Stomach (tissue), 8 donors: ENCODE measurements at regions not wholly inside any gene's neighbourhood (a gene's known extent, or its start where the extent isn't known, plus 50 kb on each side); places are given as distances from the start of the nearest gene placed in this dataset.

Source experiments
- DNase-seq, 2 donors: peaks; one replicate each; pipeline versions ENCODE4 v3.0.0 to v3.0.0-alpha.2; 2013 to 2019
- H3K27ac ChIP-seq, 5 donors: fragments of 200-600 bp in 4 of 5; sonication (generic) in 4 of 5; one replicate each; pipeline ENCODE4 v1.5.1; 2013 to 2019; ENCODE audit warnings: mild to moderate bottlenecking in 1 of 5, moderate library complexity in 1 of 5
- H3K27me3 ChIP-seq, 3 donors: fragments of 200-600 bp; sonication (generic); one replicate each; pipeline ENCODE4 v1.5.1; 2017 to 2019; ENCODE audit warnings: mixed run types in 1 of 3
- H3K36me3 ChIP-seq, 4 donors: fragments of 200-600 bp; sonication (generic); 1 replicate in 3 of 4; 2 replicates in 1 of 4; pipeline ENCODE4 v1.5.1; 2016 to 2019
- H3K4me1 ChIP-seq, 4 donors: fragments of 200-600 bp; sonication (generic); one replicate each; pipeline ENCODE4 v1.5.1; 2016 to 2019
- H3K4me3 ChIP-seq, 4 donors: fragments of 200-600 bp; sonication (generic) in 3 of 4; one replicate each; pipeline ENCODE4 v1.5.1; 2016 to 2019; ENCODE audit warnings: mild to moderate bottlenecking in 1 of 4
- H3K9me3 ChIP-seq, 4 donors: fragments of 200-600 bp; sonication (generic); one replicate each; pipeline ENCODE4 v1.5.1; 2016 to 2019
- CTCF ChIP-seq, 7 experiments: fragments of 450-650 bp in 4 of 7; fragments of 200-600 bp in 3 of 7; sonication (generic) in 3 of 7; IDR thresholded peaks; one replicate each; pipeline ENCODE4 v1.5.1; 2016 to 2019; ENCODE audit warnings: antibody characterized with exemption in 7 of 7, control low read depth in 2 of 7, mild to moderate bottlenecking in 1 of 7
- EP300 ChIP-seq: sonication (generic); formaldehyde crosslinking; IDR thresholded peaks from one replicate; pipeline ENCODE4 v1.6.1; 2017; ENCODE audit warnings: antibody characterized with exemption
- POLR2A ChIP-seq, 4 donors: fragments of 450-650 bp; IDR thresholded peaks; one replicate each; pipeline ENCODE4 v1.6.1; 2016; ENCODE audit warnings: antibody characterized with exemption in 4 of 4, control low read depth in 2 of 4, mild to moderate bottlenecking in 1 of 4, moderate library complexity in 1 of 4
- POLR2AphosphoS5 ChIP-seq, 3 donors: sonication (generic); formaldehyde crosslinking; IDR thresholded peaks; one replicate each; pipeline ENCODE4 v1.6.1; 2016; ENCODE audit warnings: antibody characterized with exemption in 3 of 3
- WGBS, 5 donors: extraction: QIAGEN DNeasy Blood & Tissue Kit in 3 of 5; methylation state at CpG; one replicate each; pipeline versions ENCODE4 v1.1.5 to v1.1.7; 2013 to 2018; 5-methylcytosine and 5-hydroxymethylcytosine counted together
- intact Hi-C: fragments of 100-400 bp; cut with DNase I; formaldehyde crosslinking; loops from one replicate; pipeline ENCODE4 v1.15.1; 2023; ENCODE audit warnings: low total_unique reads
- donor health status: healthy with polysubstance abuse.
- donor health status: Bipolar disorder and iron deficiency.
- donor health status: healthy.

GRCh38 chr20:11267131-11267761 lies 593.4 kb upstream of the JAG1 start:
- Histone ChIP-seq H3K27me3 (no peaks in the 10 kb centered on the region), H3K4me3 (no peak overlapping the region), H3K36me3 (no peaks in the 10 kb centered on the region), H3K9me3 (no peaks in the 10 kb centered on the region), H3K27ac (peak overlapping the region in 3 of 5 donors; percentile 10 to 74 (median 35)), H3K4me1 (peaks cover 9 to 20% (median 15%) of the 10 kb centered on the region in 4 donors)
- TF ChIP-seq POLR2AphosphoS5 (IDR thresholded peaks at IDR 0.05) = peak in 1 of 3 donors; percentile 54
- TF ChIP-seq POLR2A (IDR thresholded peaks at IDR 0.05) = no peak
- intact Hi-C loops = no loop called here
- peak in 1 of 2 donors; percentile 80 for DNase-seq
- 17 to 23% (median 20%) methylated on average over 5 of the region's 5 CpGs for WGBS, 5 donors

- Histone ChIP-seq H3K27ac (peak overlapping the region in 2 of 5 donors; percentile 35 to 74), H3K4me1 (peaks cover 9 to 20% (median 15%) of the 10 kb centered on the region in 4 donors), H3K4me3 (no peak overlapping the region), H3K9me3 (no peaks in the 10 kb centered on the region), H3K36me3 (no peaks in the 10 kb centered on the region), H3K27me3 (no peaks in the 10 kb centered on the region)
- 64 to 78% (median 73%) methylated on average over 4 of the region's 4 CpGs for WGBS, 5 donors
- TF ChIP-seq POLR2A (IDR thresholded peaks at IDR 0.05) = no peak
- TF ChIP-seq POLR2AphosphoS5 (IDR thresholded peaks at IDR 0.05) = no peak
- no peak for TF ChIP-seq CTCF (IDR thresholded peaks at IDR 0.05)
- no peak for DNase-seq
- intact Hi-C loops = no loop called here
These were observed 594.0 kb upstream of the JAG1 start for GRCh38 chr20:11267762-11268335.

- peaks cover 9 to 25% (median 17%) of the 10 kb centered on the region in 4 donors for H3K4me1 ChIP-seq
- H3K36me3 ChIP-seq = no peaks in the 10 kb centered on the region
- H3K4me3 ChIP-seq = no peak overlapping the region
- no peaks in the 10 kb centered on the region for H3K27me3 ChIP-seq
- DNase-seq = no peak
- intact Hi-C loops = loop anchor here (10.0 kb wide), 1 partner anchor 716 kb away; no protein-coding TSS in a partner anchor
- WGBS, 5 donors = 80 to 91% (median 86%) methylated on average over 5 of the region's 5 CpGs
- no peak overlapping the region for H3K27ac ChIP-seq
- H3K9me3 ChIP-seq = no peaks in the 10 kb centered on the region
- TF ChIP-seq POLR2AphosphoS5 (IDR thresholded peaks at IDR 0.05) (no peak), EP300 (no peak), POLR2A (IDR thresholded peaks at IDR 0.05) (no peak), CTCF (IDR thresholded peaks at IDR 0.05) (no peak)
These were observed 596.8 kb upstream of the JAG1 start for GRCh38 chr20:11270566-11270965.

GRCh38 chr20:11271319-11271718 lies 597.5 kb upstream of the JAG1 start:
- 49 to 69% (median 55%) methylated on average over 6 of the region's 6 CpGs for WGBS, 5 donors

More at GRCh38 chr20:11271319-11271718, 597.5 kb upstream of the JAG1 start:
- no peak overlapping the region for H3K4me3 ChIP-seq
- no peaks in the 10 kb centered on the region for H3K27me3 ChIP-seq
- peaks cover 9 to 25% (median 16%) of the 10 kb centered on the region in 4 donors for H3K4me1 ChIP-seq
- H3K36me3 ChIP-seq = no peaks in the 10 kb centered on the region
- intact Hi-C loops = loop anchor here (10.0 kb wide), 1 partner anchor 717 kb away; no protein-coding TSS in a partner anchor
- no peak for DNase-seq
- TF ChIP-seq POLR2A (IDR thresholded peaks at IDR 0.05) (no peak), EP300 (no peak), POLR2AphosphoS5 (IDR thresholded peaks at IDR 0.05) (no peak), CTCF (IDR thresholded peaks at IDR 0.05) (no peak)
- H3K27ac ChIP-seq = no peak overlapping the region
- H3K9me3 ChIP-seq = no peaks in the 10 kb centered on the region
